ENCODE measurements at regions not wholly inside any gene's neighbourhood (a gene's known extent, or its start where the extent isn't known, plus 50 kb on each side); places are given as distances from the start of the nearest gene placed in this dataset.

- DNase-seq (ENCODE audit: low read depth in 3 of 3): no peak
Observed at GRCh38 chr6:151701911-151702562, 105.4 kb upstream of the ESR1 start.

- no peak for DNase-seq (ENCODE audit: low read depth in 3 of 3)
Observed at GRCh38 chr6:151702851-151703658, 104.4 kb upstream of the ESR1 start.

DNA sequence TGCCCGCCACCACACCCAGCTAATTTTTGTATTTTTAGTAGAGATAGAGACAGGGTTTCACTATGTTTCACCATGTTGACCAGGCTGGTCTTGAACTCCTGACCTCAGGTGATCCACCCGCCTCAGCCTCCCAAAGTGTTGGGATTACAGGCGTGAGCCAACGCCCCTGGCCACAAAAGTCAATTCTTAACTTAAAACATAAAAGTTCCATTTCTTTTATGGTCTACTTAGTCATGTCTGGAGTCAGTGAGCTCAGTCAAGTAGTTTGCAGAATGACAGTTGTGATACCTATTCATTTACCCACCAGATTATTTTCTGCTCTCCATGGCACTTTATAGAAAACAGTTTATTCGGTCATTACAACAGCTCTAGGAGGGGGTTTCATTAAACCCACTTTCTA, 103.1 kb upstream of the ESR1 start:
- DNase-seq (ENCODE audit: low read depth in 3 of 3): no peak

GRCh38 chr6:151705993-151706733, 101.3 kb upstream of the ESR1 start:
- no peak for DNase-seq (ENCODE audit: low read depth in 3 of 3)

DNA sequence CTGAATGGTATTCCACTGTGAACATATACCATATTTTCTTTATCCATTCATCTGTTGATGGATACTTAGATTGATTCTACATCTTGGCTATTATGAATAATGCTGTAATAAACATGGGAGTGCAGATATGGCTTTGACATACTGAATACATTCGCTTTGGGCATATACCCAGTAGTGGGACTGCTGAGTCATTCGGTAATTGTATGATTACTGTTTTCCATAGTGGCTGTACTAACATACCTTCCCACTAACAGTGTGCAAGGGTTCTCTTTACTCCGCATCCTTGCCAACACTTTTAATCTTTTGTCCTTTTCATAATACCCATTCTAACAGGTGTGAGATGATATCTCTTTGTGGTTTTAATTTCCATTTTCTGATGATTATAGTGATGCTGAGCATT, 98.2 kb upstream of the ESR1 start:
- DNase-seq (ENCODE audit: low read depth in 3 of 3): no peak

- DNase-seq (ENCODE audit: low read depth in 3 of 3): no peak
Observed at GRCh38 chr6:151716526-151716932, 91.0 kb upstream of the ESR1 start.

DNA sequence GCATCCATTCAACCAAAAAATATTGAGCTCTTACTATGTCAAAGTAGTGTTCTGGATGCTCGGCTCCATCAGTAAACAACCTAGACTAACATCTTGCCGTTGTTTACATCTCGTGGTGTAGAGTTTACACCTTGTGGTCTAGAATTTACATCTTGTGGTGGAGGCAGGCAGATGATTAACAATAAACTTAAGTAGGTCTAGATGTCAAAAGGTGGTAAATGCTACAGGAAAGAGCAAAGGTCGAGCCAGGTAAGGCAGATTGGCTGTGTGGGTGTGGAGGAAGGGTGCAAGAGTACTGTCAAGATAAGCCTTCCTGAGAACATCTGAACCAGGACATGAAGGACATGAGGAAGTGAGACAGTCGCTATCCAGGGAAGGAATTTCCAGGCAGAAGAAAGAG, 88.4 kb upstream of the ESR1 start:
- DNase-seq (ENCODE audit: low read depth in 3 of 3): no peak

DNA sequence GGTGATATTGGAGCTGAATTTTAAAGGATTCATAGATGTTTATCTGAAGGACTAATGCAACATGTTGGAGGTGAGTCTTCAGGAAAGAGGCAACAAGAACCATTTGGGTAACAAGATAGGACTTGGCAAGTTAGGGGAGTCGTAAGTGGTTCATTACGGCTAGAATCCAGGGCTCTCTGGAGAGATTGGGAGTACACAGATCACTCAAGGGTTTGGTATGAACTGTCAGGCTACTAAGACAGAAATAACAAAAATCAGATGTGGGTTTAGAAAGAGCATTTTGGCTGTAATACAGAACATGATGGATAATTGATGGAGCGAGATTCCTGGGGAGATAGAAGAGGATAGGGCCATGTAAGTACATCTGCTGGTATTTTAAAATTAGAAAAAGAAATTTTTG, 86.3 kb upstream of the ESR1 start:
- no peak for DNase-seq (ENCODE audit: low read depth in 3 of 3)

DNA sequence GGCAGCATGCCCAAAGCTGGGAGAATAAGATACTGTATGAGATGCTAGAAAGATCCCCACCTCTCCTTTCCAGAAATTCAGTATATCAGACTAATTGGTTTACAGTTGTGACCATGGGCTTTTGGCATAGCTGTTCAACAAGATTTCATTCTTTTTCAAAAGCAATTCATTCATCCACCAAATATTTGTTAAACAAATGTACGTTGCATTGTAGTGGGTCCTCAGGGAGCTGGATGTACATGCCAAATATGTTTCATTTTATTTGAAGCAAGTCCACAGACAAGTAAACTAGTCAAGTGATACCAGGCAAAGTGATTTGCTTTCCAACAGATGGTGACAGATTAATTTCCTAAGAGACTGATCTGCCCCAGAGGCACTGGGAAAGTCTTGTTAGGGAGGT, 85.8 kb upstream of the ESR1 start:
- no peak for DNase-seq (ENCODE audit: low read depth in 3 of 3)

GRCh38 chr6:151722342-151722741, 85.1 kb upstream of the ESR1 start:
- no peak for DNase-seq (ENCODE audit: low read depth in 3 of 3)

- peak in 1 of 3 experiments; percentile 15 for DNase-seq (ENCODE audit: low read depth in 3 of 3)
Observed at GRCh38 chr6:151723152-151723551, 84.3 kb upstream of the ESR1 start.

- DNase-seq (ENCODE audit: low read depth in 3 of 3): no peak
Observed at GRCh38 chr6:151729829-151730495, 77.5 kb upstream of the ESR1 start.

GRCh38 chr6:151730496-151730870, 77.0 kb upstream of the ESR1 start:
- no peak for DNase-seq (ENCODE audit: low read depth in 3 of 3)

DNA sequence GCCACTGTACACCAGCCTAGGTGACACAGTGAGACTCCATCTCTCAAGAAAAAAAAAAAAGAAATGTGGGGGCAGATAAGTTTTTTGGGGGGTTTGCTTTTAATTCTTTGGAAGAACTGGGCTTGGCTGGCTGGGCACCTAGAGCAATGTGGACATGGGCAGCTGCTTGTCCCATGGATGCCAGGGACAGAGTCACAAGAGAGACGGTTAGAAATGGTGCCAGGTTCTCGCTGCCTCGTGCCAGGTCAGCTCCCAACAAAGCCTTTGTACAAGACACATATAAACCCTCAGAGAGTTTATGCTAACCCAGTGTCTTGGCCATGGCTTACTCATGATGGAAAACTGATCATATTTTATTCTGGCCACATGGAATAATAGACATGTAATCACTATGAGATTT, 76.2 kb upstream of the ESR1 start:
- no peak for DNase-seq (ENCODE audit: low read depth in 3 of 3)

DNA sequence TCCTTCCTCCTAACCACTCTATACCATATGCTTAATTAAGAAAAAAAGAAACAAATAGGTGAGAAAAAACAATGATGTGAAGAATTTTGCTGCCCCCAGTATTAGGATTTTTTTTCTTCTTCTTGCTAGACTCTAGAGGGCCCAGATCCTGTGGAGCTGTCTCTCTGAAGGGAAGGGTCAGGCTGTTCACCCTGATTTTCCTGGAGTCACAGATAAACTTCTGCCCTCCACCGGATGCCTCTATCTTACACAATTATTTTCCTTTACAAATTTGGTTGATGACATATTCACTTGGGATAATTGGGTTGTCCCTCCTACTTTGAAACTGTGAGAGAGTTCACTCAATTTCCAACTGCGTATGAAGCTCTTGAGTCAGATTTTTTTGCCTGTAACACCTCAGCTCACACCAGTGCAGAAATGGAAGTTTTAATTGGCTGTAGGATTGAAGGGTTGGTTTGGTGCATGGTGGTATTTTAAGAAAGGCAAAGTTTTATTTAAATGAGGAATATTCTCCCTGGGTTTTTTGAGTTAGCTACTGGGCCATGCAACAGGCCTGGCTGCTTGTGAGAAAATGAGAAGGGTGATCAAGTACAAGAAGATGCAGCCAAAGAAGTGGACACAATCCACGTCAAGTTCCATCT, 73.7 kb upstream of the ESR1 start:
- no peak for DNase-seq (ENCODE audit: low read depth in 3 of 3)

GRCh38 chr6:151738267-151738666, 69.2 kb upstream of the ESR1 start:
- no peak for DNase-seq (ENCODE audit: low read depth in 3 of 3)

- no peak for DNase-seq (ENCODE audit: low read depth in 3 of 3)
Observed at GRCh38 chr6:151738960-151739359, 68.5 kb upstream of the ESR1 start.

GRCh38 chr6:151740820-151741219, 66.7 kb upstream of the ESR1 start:
- DNase-seq (ENCODE audit: low read depth in 3 of 3): no peak

DNA sequence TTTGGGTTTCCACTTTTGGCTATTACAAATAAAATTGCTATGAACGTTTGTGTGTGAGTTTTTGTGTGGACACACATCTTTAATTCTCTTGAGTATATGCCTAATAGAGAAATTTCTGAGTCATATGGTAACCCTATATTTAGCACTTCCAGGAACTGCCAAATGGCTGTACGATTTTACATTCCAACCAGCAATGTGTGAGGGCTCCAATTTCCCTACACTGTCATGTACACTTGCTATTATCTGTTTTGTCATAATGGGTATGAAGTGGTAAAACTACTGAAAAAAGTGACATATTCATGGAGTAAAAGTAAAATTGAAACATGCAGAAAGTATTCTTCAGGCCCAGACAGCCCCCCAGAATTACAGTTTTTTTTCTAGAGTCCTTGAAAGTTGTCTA, 59.6 kb upstream of the ESR1 start:
- no peak for DNase-seq (ENCODE audit: low read depth in 3 of 3)

DNA sequence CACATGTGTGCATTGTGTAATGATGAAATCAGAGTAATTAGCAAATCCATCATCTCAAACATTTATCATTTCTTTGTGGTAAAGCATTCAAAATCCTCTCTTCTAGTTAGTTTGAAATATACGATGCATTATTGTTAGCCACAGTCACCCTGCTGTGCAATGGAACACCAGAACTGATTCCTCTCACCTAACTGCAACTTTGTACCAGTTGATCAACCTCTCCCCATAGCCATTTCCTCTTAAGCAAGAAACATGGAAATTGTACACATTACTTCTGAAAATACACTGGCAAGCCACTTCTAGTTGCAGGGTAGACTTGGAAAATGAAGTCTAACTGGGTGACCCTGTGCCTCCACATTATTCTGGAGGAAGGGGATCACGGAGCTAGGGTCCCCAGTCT, 58.1 kb upstream of the ESR1 start:
- no peak for DNase-seq (ENCODE audit: low read depth in 3 of 3)

- no peak for DNase-seq (ENCODE audit: low read depth in 3 of 3)
Observed at GRCh38 chr6:151753581-151753980, 53.9 kb upstream of the ESR1 start.

DNA sequence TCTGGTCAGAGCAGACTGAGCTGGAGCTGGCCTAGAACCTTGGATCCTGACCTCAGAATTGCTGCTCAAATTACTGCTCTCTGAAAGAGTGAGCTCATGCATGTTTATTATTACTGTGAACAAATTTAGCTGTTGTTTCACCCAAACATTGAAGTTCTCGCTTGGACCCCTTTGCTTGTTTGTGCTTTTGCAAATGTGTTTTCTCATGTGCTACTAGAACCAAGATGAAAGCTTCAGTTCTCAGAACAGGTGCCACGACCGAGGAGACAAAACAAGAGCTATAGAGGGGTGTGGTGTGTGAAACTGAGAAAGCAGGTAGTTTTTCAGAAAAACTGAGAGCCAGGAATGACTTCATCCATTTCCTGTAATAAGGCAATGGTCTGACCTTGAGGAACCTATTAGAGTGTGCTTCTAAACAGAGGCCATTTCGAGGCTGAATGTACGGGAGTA, 50.0 kb upstream of the ESR1 start:
- no peak for DNase-seq (ENCODE audit: low read depth in 3 of 3)

Data from stimulated activated CD4-positive, alpha-beta T cell treated with anti-CD3 and anti-CD28 coated beads, TNF-alpha, amount 100 ng/mL, for 4 hours (primary cell).